ENCODE measurements at regions not wholly inside any gene's neighbourhood (a gene's known extent, or its start where the extent isn't known, plus 50 kb on each side); places are given as distances from the start of the nearest gene placed in this dataset.

- Mint-ChIP-seq H3K27me3 (peaks cover 0 to 14% (median 6%) of the 10 kb centered on the region in 5 donors), H3K27ac (no peak overlapping the region), H3K4me3 (no peak overlapping the region), H3K9me3 (peaks cover 2 to 11% (median 5%) of the 10 kb centered on the region in 11 donors), H3K4me1 (peaks cover 0 to 6% (median 0%) of the 10 kb centered on the region in 7 donors), H3K36me3 (peaks cover 0 to 4% (median 0%) of the 10 kb centered on the region in 5 donors)
- H3K4me1 ChIP-seq (ENCODE audit: control insufficient read depth in 2 of 2, insufficient read depth in 2 of 2, low read length in 2 of 2) = no peaks in the 10 kb centered on the region
- no peak overlapping the region for H3K27ac ChIP-seq (ENCODE audit: low read depth, low read length)
- peaks cover 0 to 4% (median 0%) of the 10 kb centered on the region in 3 experiments for H3K9me3 ChIP-seq (ENCODE audit: control insufficient read depth in 2 of 3, low read length in 3 of 3)
- ATAC-seq (no peak), DNase-seq (no peak)
- intact Hi-C loops (cut with micrococcal nuclease) = no loop called here
- H3K27me3 ChIP-seq (ENCODE audit: control insufficient read depth in 2 of 2, insufficient read depth in 2 of 2, low read length in 2 of 2) = no peaks in the 10 kb centered on the region
- CTCF ChIA-PET = no interaction called here
- POLR2A ChIA-PET = no interaction called here
- no peaks in the 10 kb centered on the region for H3K36me3 ChIP-seq (ENCODE audit: control insufficient read depth in 2 of 3, insufficient read depth in 3 of 3, low read length in 3 of 3)
- no peak overlapping the region for H3K4me3 ChIP-seq (ENCODE audit: low read length)
Measured at GRCh38 chr1:18045203-18045602, 62.4 kb upstream of the IGSF21 start.

DNA sequence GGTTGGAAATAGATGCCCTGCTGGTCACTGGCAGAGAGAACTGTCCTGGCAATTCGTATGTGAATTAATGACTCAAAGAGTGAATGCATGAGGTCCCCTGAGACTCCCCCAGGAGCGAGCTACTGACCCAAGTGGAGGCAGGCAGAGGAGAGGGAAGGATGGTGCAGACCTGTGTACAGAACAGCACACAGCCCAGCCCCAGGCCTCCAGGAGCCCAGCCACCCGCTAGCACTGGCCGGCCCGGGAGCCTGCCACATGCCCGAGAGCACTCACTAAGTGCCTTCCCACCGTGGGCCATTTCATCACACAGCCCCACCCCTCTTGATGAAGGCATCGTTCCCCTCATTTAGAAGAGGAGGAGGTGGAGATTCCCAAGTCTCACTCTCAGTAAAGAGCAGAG is 62.0 kb upstream of the IGSF21 start:
- intact Hi-C loops (cut with micrococcal nuclease) = no loop called here
- Histone ChIP-seq H3K36me3 (ENCODE audit: control insufficient read depth in 2 of 3, insufficient read depth in 3 of 3, low read length in 3 of 3) (no peaks in the 10 kb centered on the region), H3K9me3 (ENCODE audit: control insufficient read depth in 2 of 3, low read length in 3 of 3) (peaks cover 0 to 4% (median 0%) of the 10 kb centered on the region in 3 experiments), H3K27me3 (ENCODE audit: control insufficient read depth in 2 of 2, insufficient read depth in 2 of 2, low read length in 2 of 2) (no peaks in the 10 kb centered on the region), H3K27ac (ENCODE audit: low read depth, low read length) (no peak overlapping the region), H3K4me3 (ENCODE audit: low read length) (no peak overlapping the region), H3K4me1 (ENCODE audit: control insufficient read depth in 2 of 2, insufficient read depth in 2 of 2, low read length in 2 of 2) (no peaks in the 10 kb centered on the region)
- Mint-ChIP-seq H3K4me3 (no peak overlapping the region), H3K9me3 (peaks cover 2 to 11% (median 5%) of the 10 kb centered on the region in 11 donors), H3K36me3 (peaks cover 0 to 4% (median 0%) of the 10 kb centered on the region in 5 donors), H3K27ac (no peak overlapping the region), H3K4me1 (peaks cover 0 to 6% (median 0%) of the 10 kb centered on the region in 7 donors), H3K27me3 (peaks cover 0 to 14% (median 6%) of the 10 kb centered on the region in 5 donors)
- ChIA-PET POLR2A (no interaction called here), CTCF (no interaction called here)
- no peak for DNase-seq
- ATAC-seq = no peak

DNA sequence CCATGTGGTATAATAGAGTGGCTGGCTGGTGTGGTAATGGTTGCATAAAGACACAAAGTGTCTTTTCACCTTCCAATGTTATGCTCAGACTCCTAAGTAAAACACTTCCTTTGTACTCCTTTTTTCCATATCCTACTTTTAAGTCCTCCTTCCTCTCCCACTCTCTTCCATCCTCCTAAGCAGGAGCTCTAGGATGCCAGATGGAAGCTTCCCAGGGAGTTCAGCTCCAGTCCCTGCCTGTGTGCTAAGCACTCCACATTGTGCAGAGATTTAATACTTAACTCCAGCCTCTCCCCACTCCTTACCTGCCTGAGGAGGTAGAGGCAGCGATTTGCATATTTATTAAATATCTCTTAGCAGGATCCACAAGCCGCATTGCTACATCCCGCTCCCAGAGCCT is 60.5 kb upstream of the IGSF21 start:
- Histone ChIP-seq H3K4me1 (ENCODE audit: control insufficient read depth in 2 of 2, insufficient read depth in 2 of 2, low read length in 2 of 2) (no peaks in the 10 kb centered on the region), H3K27me3 (ENCODE audit: control insufficient read depth in 2 of 2, insufficient read depth in 2 of 2, low read length in 2 of 2) (peaks cover 0 to 3% of the 10 kb centered on the region in 2 donors), H3K36me3 (ENCODE audit: control insufficient read depth in 2 of 3, insufficient read depth in 3 of 3, low read length in 3 of 3) (no peaks in the 10 kb centered on the region), H3K27ac (ENCODE audit: low read depth, low read length) (no peak overlapping the region), H3K9me3 (ENCODE audit: control insufficient read depth in 2 of 3, low read length in 3 of 3) (peaks cover 0 to 4% (median 0%) of the 10 kb centered on the region in 3 experiments), H3K4me3 (ENCODE audit: low read length) (no peak overlapping the region)
- Mint-ChIP-seq H3K27ac (no peak overlapping the region), H3K27me3 (peaks cover 0 to 14% (median 6%) of the 10 kb centered on the region in 5 donors), H3K4me3 (no peak overlapping the region), H3K4me1 (peaks cover 0 to 4% (median 0%) of the 10 kb centered on the region in 7 donors), H3K9me3 (peaks cover 2 to 11% (median 5%) of the 10 kb centered on the region in 11 donors), H3K36me3 (peaks cover 0 to 4% (median 0%) of the 10 kb centered on the region in 5 donors)
- ChIA-PET POLR2A (no interaction called here), CTCF (no interaction called here)
- DNase-seq (no peak), ATAC-seq (no peak)
- intact Hi-C loops (cut with micrococcal nuclease) = no loop called here

DNA sequence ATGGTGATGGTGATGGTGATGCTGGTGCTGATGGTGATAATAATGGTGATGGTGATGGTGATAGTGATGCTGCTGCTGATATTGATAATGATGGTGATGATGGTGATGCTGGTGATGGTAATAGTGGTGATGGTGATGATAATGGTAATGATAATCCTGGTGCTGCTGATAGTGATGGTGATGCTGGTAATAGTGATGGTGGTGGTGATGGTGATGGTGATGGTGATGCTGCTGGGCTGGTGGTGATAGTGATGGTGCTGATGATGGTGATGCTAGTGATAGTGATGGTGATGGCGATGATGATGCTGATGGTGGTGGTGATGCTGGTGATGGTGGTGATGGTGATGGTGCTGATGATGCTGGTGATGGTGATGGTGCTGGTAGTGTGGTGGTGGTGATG is 58.4 kb upstream of the IGSF21 start:
- Histone ChIP-seq H3K4me1 (ENCODE audit: control insufficient read depth in 2 of 2, insufficient read depth in 2 of 2, low read length in 2 of 2) (no peaks in the 10 kb centered on the region), H3K4me3 (ENCODE audit: low read length) (no peak overlapping the region), H3K9me3 (ENCODE audit: control insufficient read depth in 2 of 3, low read length in 3 of 3) (peaks cover 0 to 4% (median 0%) of the 10 kb centered on the region in 3 experiments), H3K27ac (ENCODE audit: low read depth, low read length) (no peak overlapping the region), H3K27me3 (ENCODE audit: control insufficient read depth in 2 of 2, insufficient read depth in 2 of 2, low read length in 2 of 2) (peaks cover 0 to 3% of the 10 kb centered on the region in 2 donors), H3K36me3 (ENCODE audit: control insufficient read depth in 2 of 3, insufficient read depth in 3 of 3, low read length in 3 of 3) (no peaks in the 10 kb centered on the region)
- intact Hi-C loops (cut with micrococcal nuclease) = no loop called here
- CTCF ChIA-PET = no interaction called here
- POLR2A ChIA-PET = no interaction called here
- DNase-seq = no peak
- H3K27ac Mint-ChIP-seq = no peak overlapping the region
- peaks cover 2 to 11% (median 5%) of the 10 kb centered on the region in 11 donors for H3K9me3 Mint-ChIP-seq
- no peak overlapping the region for H3K4me3 Mint-ChIP-seq
- H3K27me3 Mint-ChIP-seq = peaks cover 0 to 10% (median 3%) of the 10 kb centered on the region in 5 donors
- H3K4me1 Mint-ChIP-seq = peaks cover 0 to 4% (median 0%) of the 10 kb centered on the region in 7 donors
- H3K36me3 Mint-ChIP-seq = peaks cover 0 to 4% (median 0%) of the 10 kb centered on the region in 5 donors
- ATAC-seq = no peak

- H3K27ac ChIP-seq (ENCODE audit: low read depth, low read length) = no peak overlapping the region
- Mint-ChIP-seq H3K27me3 (peaks cover 0 to 11% (median 8%) of the 10 kb centered on the region in 5 donors), H3K9me3 (peaks cover 2 to 12% (median 5%) of the 10 kb centered on the region in 11 donors), H3K4me3 (no peak overlapping the region), H3K27ac (no peak overlapping the region), H3K36me3 (peaks cover 0 to 4% (median 0%) of the 10 kb centered on the region in 5 donors), H3K4me1 (peaks cover 0 to 4% (median 0%) of the 10 kb centered on the region in 7 donors)
- ChIA-PET CTCF (no interaction called here), POLR2A (no interaction called here)
- no peak for DNase-seq
- intact Hi-C loops (cut with micrococcal nuclease) = no loop called here
- H3K4me1 ChIP-seq (ENCODE audit: control insufficient read depth in 2 of 2, insufficient read depth in 2 of 2, low read length in 2 of 2) = no peaks in the 10 kb centered on the region
- no peak overlapping the region for H3K4me3 ChIP-seq (ENCODE audit: low read length)
- ATAC-seq = no peak
- no peaks in the 10 kb centered on the region for H3K36me3 ChIP-seq (ENCODE audit: control insufficient read depth in 2 of 3, insufficient read depth in 3 of 3, low read length in 3 of 3)
- peaks cover 0 to 4% (median 0%) of the 10 kb centered on the region in 3 experiments for H3K9me3 ChIP-seq (ENCODE audit: control insufficient read depth in 2 of 3, low read length in 3 of 3)
- peaks cover 0 to 3% of the 10 kb centered on the region in 2 donors for H3K27me3 ChIP-seq (ENCODE audit: control insufficient read depth in 2 of 2, insufficient read depth in 2 of 2, low read length in 2 of 2)
Measured at GRCh38 chr1:18052671-18053070, 54.9 kb upstream of the IGSF21 start.

DNA sequence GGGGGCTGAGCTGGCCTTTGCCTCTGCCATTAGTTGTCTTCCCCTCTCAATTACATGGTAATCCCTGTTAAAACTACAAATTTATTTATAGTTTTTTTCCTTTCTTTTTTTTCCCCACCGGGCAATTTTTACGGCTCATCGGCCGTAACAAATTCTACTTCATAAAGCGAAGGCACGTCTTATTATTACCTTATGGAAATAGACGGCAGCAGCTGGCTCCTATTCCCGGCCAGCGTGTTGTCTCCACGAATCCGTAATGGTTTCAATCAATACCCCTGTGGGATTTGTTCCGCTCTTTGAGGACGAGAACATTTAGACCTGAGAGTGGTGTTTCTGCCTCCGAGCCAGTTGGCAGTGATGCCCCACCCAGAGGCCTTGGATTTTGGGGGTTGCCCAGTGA is 52.4 kb upstream of the IGSF21 start:
- DNase-seq (no peak), ATAC-seq (no peak)
- CTCF ChIA-PET = no interaction called here
- Mint-ChIP-seq H3K4me3 (no peak overlapping the region), H3K27ac (no peak overlapping the region), H3K4me1 (no peaks in the 10 kb centered on the region), H3K9me3 (peaks cover 0 to 6% (median 0%) of the 10 kb centered on the region in 11 donors), H3K27me3 (peaks cover 0 to 18% (median 13%) of the 10 kb centered on the region in 5 donors), H3K36me3 (no peaks in the 10 kb centered on the region)
- intact Hi-C loops (cut with micrococcal nuclease) = no loop called here
- Histone ChIP-seq H3K4me3 (ENCODE audit: low read length) (no peak overlapping the region), H3K27ac (ENCODE audit: low read depth, low read length) (no peak overlapping the region), H3K9me3 (ENCODE audit: control insufficient read depth in 2 of 3, low read length in 3 of 3) (no peaks in the 10 kb centered on the region), H3K27me3 (ENCODE audit: control insufficient read depth in 2 of 2, insufficient read depth in 2 of 2, low read length in 2 of 2) (peaks cover 0 to 3% of the 10 kb centered on the region in 2 donors), H3K36me3 (ENCODE audit: control insufficient read depth in 2 of 3, insufficient read depth in 3 of 3, low read length in 3 of 3) (no peaks in the 10 kb centered on the region), H3K4me1 (ENCODE audit: control insufficient read depth in 2 of 2, insufficient read depth in 2 of 2, low read length in 2 of 2) (no peaks in the 10 kb centered on the region)
- POLR2A ChIA-PET = no interaction called here

GRCh38 chr1:18056545-18056944 is 51.1 kb upstream of the IGSF21 start:
- peaks cover 0 to 27% (median 13%) of the 10 kb centered on the region in 5 donors for H3K27me3 Mint-ChIP-seq
- H3K36me3 ChIP-seq (ENCODE audit: control insufficient read depth in 2 of 3, insufficient read depth in 3 of 3, low read length in 3 of 3) = no peaks in the 10 kb centered on the region
- H3K27ac ChIP-seq (ENCODE audit: low read depth, low read length) = no peak overlapping the region
- intact Hi-C loops (cut with micrococcal nuclease) = no loop called here
- H3K4me3 Mint-ChIP-seq = no peak overlapping the region
- no peaks in the 10 kb centered on the region for H3K4me1 ChIP-seq (ENCODE audit: control insufficient read depth in 2 of 2, insufficient read depth in 2 of 2, low read length in 2 of 2)
- DNase-seq (no peak), ATAC-seq (no peak)
- H3K27ac Mint-ChIP-seq = no peak overlapping the region
- CTCF ChIA-PET = no interaction called here
- H3K9me3 Mint-ChIP-seq = peaks cover 0 to 6% (median 0%) of the 10 kb centered on the region in 11 donors
- H3K9me3 ChIP-seq (ENCODE audit: control insufficient read depth in 2 of 3, low read length in 3 of 3) = no peaks in the 10 kb centered on the region
- peaks cover 0 to 3% of the 10 kb centered on the region in 2 donors for H3K27me3 ChIP-seq (ENCODE audit: control insufficient read depth in 2 of 2, insufficient read depth in 2 of 2, low read length in 2 of 2)
- H3K4me1 Mint-ChIP-seq = no peaks in the 10 kb centered on the region
- no peaks in the 10 kb centered on the region for H3K36me3 Mint-ChIP-seq
- no peak overlapping the region for H3K4me3 ChIP-seq (ENCODE audit: low read length)
- POLR2A ChIA-PET = no interaction called here

Measured in naive thymus-derived CD4-positive, alpha-beta T cell (primary cell).